ENCODE measurements at regions not wholly inside any gene's neighbourhood (a gene's known extent, or its start where the extent isn't known, plus 50 kb on each side); places are given as distances from the start of the nearest gene placed in this dataset.
"Not testable (repeated sequence)": the region's sequence is repeated elsewhere in the genome, so short reads cannot be mapped to it uniquely, and the experiment has no call there.

DNA sequence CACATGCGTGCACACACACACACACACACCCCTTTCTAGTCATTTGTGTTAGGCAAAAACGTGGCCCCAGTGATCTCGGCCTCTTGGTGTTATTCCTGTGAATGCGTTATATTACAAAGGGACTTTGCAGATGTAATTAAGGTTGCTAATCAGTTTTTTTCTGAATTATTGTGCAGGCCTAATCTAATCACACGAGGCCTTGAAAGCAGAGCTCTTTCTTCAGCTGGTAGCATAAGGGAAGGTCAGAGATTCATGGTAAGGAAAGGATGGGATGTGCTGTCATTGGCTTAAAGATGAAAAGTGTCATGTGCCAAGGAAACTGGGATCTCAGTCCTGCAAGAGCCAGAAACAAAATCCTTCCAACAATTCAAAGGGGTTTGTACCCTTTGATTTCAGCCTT, 113.4 kb upstream of the ELAC2 start:
- no peak for DNase-seq

DNA sequence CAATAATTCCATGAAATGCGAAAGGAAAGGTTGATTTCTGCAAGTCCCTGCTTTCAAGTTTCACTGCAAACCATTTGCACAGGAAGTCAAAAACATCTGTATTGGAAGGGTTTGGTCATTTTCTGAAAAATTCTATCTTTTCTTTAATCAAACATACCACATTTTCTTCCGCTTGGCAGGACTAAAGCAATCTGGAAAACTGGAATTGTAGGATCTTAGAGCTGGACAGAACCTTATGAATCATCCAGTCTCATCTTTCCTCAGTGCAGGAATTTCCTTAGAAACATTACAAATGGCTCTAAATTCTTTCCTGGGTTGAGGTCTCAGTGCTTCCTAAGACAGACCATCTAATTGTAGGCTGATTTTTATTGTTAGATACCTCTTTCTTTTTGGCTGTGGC, 111.5 kb upstream of the ELAC2 start:
- no peak for DNase-seq

DNA sequence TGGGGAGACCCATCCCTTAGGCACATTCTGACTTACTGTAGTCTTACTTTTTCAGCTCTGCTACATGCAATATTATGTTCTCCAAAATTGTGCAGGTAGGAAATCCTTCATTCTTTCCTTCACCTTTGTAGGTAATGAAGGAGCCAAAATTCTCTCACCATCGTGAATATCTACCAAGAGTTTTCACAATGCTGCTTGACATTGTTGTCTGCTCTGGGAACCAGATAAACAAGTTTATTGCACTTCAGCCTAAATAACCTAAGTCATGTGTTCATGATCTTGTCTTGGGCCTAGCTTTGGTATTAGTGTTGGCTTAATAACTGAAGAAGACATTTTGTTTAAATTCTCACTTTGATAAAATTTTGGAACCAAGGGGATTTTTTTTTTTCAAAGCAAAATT, 110.8 kb upstream of the ELAC2 start:
- DNase-seq = no peak

DNA sequence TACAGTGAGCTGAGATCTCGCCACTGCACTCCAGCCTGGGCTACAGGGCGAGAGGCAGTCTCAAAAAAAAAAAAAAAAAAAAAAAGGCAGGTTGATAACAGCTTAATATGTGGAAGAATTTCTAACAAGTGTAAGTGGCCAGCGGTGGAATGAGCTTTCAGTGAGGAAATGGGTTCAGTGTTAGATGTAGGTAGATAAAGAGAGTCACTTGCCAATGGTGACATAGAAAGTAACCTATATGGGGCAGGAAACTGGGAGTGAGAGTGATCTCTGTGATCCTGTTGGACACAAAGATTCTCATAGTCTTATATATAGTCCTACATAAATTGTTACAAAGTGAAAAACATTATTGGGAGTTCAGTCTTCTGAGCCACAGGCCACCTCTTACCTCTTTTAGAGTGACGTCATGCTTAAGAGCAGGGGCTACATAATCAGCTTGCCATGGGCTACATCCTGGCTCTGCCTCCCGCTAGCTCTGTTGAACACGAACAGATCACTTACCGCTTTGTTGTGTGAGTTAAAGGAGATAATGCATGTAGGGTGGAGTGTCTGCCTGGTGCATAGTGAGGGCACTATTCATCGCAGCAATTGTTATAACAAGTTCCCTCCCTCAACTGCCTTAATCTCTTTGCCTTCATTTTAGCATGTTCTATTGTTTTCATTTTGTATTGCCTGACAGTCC, 110.2 kb upstream of the ELAC2 start:
- DNase-seq = no peak

DNA sequence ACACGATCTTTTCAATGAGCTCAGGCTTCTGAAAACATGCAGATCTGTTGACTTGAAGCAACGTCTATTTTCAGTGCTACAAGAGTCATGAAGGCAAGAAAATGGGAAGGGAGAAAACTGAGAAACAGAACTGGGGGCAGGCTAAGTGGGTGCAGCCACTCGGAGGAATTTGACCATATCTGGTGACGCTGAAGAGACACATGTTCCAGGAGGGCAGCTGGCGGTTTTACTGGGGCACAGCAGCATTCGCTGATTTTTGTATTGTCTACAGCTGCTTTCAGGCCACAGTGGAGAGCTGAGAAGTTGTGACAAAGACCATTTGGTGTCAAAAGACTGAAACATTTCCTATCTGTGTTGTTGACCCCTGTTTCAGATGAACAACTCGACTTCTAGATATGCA, 103.0 kb upstream of the ELAC2 start:
- DNase-seq = no peak

DNA sequence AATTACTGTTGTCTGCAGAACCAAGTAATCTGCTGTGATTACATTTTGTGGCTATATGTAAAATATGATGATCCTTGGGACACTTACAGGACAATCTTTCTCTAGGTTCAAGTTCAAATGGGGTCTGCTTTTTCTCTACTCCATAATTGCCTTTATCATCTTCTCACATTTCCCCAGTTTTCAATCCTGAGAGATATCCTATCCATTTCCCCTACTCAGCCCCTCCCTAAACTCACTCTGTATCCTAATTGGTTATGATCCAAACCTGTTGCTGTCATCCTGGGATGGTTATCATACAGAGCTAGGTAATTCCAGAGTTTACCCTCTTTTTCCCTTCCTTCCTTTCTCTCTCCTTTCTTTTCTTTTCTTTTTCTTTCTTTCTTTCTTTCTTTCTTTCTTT, 100.5 kb upstream of the ELAC2 start:
- DNase-seq = no peak

DNA sequence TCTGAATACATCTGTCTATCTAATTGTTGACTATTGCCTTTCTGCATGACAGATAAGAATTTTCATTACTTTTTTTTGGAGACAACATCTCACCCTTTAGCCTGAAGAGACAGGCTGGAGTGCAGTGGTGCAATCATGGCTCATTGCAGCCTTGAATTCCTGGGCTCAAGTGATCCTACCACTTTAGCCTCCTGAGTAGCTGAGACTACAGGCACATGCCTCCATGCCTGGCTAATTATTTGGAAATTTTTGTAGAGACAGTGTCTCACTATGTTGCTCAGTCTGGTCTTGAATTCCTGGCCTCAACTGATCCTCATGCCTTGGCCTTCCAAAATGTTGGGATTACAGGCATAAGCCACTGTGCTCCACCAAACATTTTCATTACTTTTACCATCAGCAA, 99.8 kb upstream of the ELAC2 start:
- no peak for DNase-seq

DNA sequence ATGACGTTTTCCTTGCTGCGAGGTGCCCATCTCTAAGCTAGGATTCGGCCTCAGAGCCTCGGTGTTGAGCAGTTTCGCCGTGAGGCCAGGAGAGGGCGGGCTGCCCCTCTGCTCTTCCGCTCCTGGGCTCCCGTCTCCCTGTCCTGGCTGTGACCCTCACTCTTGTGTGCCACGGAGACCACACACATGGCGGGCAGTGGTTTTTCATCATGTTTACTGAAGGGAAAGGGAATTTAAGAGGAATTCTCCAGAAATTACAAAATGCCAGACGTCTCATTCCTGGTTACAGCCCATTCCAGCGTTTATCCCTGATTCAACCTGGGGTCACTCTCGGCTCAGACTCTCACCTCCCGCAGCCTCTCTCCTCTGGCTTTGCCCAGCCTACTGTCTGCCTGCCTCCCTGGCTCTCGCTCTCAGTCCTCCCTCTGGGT, 96.8 kb upstream of the ELAC2 start:
- no peak for DNase-seq

DNA sequence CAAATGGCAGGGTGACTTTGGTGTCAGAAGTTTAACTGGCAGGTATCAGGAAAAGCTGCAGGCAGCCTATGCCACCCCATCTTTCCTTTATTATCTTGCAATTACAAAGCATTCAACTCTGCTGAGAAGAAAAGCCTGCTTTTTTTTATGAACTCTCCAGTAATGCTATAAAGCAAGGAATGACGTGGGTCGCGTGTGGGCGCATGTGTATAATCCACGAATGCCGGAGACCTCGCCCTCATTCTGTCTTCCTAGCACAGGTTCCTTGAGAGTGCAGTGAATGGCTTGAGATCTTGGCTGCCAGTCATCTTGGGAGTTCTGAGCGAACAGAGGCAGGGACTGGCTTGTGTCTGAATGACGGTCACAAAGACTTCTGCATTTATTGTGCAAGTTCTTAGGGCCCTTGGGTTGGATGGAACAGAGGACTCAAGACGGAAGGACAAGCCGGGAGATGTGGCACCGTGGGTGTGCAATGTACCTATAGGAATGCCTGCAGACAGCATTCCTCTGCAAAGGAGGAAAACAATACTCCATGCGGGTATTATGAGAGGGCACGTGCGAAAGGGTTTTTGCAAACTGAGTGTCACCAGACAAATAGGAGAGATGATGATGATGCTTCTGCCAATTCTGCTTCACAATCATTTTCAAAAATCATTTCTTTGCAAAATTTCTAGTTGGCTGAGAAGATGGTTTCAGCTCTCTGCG, 96.1 kb upstream of the ELAC2 start:
- DNase-seq = no peak

DNA sequence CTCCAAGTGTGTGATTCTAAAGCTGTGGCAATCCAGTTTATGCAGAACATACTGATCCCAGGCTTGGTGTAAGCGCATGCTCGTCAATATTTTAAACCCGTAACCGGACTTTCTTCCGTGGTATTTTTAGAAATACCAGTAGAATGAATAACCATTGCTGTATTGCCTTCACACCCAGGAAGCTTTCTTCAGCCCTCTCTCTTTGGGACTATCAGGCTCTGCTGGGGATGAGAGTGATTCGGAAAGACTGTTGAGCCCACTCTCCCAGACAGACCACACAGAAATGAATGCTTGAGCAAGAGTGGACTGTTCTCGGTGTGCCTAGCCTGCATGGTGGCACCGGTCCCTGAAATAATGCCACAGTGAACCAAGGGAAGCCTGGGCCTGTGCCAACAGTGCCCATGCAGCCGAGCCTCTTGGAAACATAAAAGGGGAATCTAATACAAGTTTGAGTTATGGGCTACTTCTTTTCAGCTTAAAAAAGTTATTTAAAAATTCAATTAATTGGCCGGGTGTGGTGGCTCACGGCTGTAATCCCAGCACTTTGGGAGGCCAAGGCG, 89.9 kb upstream of the ELAC2 start:
- DNase-seq = no peak

DNA sequence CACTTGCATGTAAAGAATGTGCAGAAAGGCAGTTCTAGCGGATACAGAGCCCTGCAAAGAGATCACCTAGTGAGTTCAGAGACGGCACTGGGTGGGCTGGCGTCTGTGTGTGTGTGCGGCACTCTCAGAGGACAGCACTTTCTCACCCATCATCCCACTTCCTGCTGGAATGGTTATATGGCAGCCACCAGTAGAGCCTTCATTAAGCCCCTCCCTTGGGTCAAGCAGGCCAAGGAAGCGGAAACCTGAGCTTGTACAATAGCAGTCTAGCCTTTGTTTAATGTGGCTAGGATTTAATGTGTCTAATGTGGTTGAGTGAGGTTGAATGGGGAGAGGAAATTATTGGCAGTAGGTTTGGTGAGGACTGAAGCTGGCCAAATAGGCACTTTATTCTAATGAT, 88.3 kb upstream of the ELAC2 start:
- DNase-seq = no peak

DNA sequence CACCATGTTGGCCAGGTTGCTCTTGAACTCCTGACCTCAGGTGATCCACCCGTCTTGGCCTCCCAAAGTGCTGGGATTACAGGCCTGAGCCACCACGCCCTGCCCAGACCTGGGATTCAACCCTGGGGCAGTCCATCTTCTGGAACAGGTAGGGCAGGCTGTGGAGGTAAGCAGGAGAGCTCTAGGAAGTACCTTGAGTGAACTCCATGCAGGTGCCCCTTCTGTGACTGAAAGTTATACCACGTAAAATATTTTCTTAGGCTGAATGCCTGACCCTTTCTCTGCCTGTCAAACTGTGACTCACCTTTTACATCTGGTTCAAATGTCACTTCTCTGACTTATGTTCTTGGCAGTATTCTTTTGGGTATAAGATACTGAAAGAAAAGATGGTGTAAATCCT, 86.7 kb upstream of the ELAC2 start:
- no peak for DNase-seq

DNA sequence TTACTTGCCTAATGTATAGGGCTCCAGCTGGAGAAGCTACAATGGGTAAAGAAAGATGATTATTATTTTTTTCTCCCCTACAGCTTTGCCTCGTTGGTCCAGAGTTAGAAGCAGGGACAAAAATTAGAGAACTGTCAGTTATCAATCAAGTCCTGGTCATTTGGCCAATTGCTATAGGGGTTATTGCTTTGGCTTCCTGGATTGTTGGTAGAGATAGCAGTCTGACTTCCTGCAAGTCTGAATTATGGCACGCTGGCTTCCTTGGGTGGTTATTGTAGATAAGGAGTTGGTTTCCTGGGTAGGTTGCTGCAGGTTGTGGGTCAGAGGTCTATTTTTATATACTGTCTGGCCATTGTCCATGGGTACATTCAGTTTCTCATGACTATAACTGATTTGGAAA, 84.7 kb upstream of the ELAC2 start:
- DNase-seq = peak; percentile 45

DNA sequence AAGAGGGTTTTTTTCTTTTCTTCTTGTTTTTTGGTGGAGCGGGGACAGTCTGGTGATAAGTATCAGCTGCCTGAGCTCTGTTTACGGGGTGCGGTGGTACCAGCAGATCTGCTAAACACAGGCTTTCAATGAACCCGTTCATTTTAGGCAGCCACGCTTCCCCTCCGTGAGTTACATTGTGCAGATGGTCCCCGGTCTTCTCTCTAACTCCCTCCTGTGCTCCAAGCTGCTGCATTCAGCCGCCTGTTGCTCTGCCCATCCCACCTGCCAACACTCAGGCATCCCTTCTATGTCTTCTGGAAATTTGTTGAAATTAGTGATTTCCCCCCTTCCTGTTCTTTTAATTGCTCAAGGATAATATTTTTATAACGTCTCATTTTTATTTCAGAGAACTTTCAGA, 82.1 kb upstream of the ELAC2 start:
- no peak for DNase-seq

DNA sequence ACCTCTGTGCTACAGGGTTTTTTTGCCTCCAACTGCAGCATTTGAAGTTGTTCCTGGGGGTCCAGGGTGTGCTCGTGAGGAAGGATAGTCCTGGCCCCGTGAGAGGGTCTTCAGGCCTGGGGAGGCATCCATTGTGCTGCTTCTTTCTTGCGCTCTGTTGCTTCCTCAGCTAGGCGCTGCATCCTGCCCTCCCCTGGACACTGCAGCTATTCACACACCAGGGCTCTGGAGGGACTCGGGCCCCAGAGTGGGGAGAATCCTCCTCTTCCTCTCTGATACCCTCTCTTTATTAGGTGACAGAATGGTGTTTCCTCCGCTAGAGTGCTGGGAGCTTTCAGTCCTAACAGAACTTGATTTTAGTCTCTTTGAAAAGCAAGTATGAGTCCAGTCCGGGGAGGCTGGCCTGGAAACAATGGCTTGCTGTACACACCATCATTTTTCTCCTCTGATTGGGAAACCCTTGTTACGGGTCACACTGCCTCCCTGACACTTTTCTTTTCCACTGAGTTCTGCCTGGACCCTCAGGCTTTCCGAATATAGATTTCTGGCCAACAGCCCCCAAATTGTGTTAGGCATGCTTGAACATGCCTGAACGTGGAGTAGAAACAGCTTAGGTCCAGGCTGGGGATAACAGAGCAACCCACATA, 81.4 kb upstream of the ELAC2 start:
- DNase-seq = no peak

DNA sequence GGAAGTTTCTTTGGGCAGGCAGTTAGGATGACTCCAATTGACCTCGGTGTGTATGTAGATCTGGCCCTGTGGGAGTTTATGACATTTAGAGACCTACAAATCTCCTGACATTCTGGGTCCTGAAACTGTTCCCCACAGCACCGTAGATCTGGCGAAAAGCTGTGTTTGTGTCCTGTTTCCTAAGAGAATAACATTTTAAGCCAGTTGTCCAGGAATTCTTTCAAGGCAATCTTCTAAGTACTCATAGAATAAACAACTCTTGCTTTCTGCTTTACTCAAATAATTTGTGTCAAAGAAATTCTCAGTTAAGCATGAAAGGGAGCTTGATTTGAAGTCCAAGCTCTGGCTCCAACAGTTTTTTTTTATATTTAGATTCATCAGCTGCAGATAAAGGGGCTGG, 78.5 kb upstream of the ELAC2 start:
- no peak for DNase-seq

DNA sequence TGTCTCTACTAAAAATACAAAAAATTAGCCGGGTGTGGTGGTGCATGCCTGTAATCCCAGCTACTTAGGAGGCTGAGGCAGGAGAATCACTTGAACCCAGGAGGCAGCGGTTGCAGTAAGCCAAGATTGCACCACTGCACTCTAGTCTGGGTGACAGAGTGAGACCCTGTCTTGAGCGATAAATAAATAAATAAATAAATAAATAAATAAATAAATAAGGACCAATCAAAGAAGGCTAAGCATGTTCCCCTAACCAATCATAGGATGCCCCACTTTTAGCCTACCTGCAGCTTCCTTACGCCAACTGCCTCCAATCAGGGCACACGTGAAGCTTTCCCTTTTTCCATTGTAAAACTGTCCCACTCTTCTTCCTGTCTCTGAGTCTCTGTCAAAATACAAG, 74.2 kb upstream of the ELAC2 start:
- not testable (repeated sequence) for DNase-seq

DNA sequence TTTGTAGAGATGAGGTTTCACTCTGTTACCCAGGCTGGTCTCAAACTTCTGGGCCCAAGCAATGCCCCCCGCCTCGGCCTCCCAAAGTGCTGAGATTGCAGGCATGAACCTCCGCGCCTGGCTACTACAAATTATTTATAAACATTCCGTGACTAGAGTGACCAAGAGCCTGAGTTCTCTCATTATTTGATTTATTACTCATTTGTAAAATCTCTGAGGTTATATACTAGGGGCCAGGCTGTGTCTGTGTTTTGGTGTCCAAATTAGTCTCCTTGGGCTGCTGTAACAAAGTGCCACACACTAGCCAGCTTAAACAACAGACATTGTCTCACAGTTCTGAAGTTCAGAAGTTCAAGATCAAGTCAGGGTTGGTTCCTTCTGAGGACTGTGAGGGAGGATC, 70.8 kb upstream of the ELAC2 start:
- no peak for DNase-seq

DNA sequence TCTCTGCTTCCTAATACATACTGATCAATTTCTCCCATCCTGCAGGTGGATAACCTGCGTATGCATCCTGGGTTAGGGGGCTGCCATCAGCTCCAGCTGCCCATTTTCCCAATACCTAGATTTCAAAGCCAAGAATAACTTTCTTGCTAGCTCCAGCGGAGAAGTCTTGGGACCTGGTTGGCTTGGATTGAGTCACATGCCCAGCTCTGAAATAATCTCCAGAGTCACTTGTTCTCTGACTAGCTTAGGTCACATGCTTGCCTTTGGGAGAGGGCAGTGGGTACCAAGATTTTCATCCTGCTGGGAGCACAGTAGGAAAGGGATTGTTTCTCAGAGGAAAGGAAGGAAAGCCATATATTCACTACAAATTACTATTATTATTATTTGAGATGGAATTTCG, 70.0 kb upstream of the ELAC2 start:
- no peak for DNase-seq

DNA sequence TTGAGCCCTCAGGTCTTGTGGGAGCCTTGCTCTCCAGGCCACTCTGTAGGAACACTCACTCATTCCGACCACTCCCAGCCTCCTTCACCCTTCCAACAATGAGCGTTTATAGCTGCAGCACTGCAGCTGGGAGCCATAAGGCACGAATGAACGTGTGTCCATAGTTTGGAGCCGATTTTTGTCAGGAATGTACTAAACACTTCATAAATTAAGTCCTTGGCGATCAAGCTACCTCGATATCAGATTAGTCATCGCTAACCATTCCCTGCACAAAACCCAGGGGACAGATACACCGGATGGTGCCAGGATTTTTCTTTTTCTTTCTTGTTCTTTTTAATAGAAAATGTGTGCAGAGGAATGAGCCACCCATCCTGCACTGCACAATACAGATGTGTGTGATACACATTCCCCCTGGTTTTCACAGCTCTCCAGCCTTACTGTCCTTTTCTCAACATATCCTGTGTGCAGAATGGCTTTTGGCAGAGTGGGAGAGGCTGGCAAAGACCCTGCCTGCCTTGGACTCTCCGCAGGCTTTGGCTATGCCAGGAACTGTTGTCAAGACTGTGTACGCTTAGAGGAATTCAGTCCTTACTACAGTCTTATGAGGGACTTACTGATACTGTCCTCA, 68.4 kb upstream of the ELAC2 start:
- no peak for DNase-seq

DNA sequence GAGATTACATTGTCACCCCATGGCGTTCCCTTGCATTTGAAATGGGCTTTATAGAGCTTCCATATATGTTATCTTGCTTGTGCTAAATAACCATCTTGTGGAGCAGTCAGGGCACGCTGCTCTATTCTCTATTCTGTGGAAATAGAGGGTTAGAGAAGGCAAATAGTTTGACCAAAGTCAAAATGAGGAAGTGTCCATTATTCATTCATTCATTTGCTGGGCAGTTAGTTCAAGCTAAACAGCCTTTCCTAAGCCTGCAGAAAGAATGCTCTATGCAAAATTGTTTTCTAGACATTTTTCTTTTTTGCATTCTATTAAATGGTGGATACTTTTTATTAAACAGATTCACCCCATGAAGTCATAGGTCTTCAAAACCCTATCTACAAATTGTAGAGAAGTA, 67.8 kb upstream of the ELAC2 start:
- no peak for DNase-seq

DNA sequence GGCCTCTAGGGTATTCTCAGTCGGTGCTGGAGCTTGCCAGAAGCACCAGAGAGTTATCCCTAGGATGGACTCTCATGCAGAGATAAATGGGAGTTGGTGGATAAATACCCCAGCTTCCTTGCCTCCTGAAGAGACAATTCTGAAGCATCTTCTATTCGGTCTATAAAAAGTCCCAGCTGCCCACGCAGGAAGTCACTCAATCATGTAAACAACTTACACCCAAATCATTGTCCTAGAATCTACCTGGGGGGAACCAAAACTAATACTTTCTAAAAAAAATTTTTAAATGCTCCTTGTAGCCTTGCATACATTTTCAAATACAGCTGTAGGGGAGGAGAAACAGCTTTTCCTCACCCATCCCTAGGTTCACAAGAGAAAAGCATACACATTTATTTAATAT, 66.6 kb upstream of the ELAC2 start:
- DNase-seq = no peak

DNA sequence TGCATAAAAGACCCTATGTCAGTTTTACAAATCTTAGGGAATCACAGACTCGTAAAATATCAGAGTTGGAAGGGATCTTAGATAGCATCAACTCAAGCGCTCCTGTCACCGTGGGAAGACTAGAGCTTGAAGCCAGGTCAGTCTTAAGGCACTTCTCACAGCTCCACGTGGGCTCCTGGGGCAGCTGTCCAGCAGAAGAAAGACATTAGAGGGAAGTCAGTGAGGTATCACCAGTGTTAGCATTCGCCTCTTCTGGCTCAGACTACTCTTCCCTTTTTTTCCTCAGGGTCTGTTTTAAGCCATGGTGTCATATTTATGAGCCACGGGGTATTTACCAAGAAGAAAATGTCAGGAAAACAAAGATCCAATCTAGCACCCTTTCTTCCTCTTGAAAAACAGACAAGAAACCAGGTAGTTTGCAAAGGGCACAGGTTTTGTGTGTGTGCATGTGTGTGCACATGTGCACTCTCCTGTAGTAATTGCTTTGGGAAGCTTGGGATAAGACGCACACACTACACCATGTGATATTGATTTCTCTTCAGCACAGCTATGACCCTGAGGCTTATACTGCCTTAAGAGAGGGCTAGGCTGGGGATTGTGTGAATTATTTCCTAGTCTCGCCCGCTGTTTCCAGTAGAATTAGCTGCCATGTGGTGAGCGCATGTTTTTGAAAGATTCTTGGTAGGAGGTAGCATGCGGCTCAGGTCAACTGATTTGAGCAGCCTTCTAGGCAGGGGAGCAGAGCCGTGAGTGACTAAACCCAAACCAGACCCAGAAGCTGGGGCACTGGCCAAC, 61.0 kb upstream of the ELAC2 start:
- no peak for DNase-seq
